Right ventricle myocardium inferior (tissue), 1 donor: ENCODE measurements at regions not wholly inside any gene's neighbourhood (a gene's known extent, or its start where the extent isn't known, plus 50 kb on each side); places are given as distances from the start of the nearest gene placed in this dataset.

ENCODE experiments used
- ATAC-seq: fragments of 200-7000 bp; cut with Tn5 transposase; one replicate; pipeline ENCODE4 v1.9.1; 2020; ENCODE audit warnings: mild to moderate bottlenecking, moderate library complexity
- DNase-seq: peaks from one replicate; pipeline ENCODE4 v3.0.0; 2021; ENCODE audit errors: missing footprints
- intact Hi-C: fragments of 100-400 bp; cut with DNase I; formaldehyde crosslinking; loops from one replicate; pipeline ENCODE4 v1.11.0; 2022
- donor health status: DM: no; HTN: yes; CAD: no; lungs with severe emphysema.

GRCh38 chr20:36102306-36102705 lies 52.2 kb upstream of the EPB41L1 start:
- intact Hi-C loops = no loop called here
- ATAC-seq (no peak), DNase-seq (no peak)

GRCh38 chr20:36102809-36103596 lies 51.5 kb upstream of the EPB41L1 start:
- no peak for DNase-seq
- intact Hi-C loops = no loop called here
- no peak for ATAC-seq

GRCh38 chr20:36104244-36104643 lies 50.3 kb upstream of the EPB41L1 start:
- no peak for ATAC-seq
- DNase-seq = no peak
- intact Hi-C loops = no loop called here
